ENCODE measurements at regions not wholly inside any gene's neighbourhood (a gene's known extent, or its start where the extent isn't known, plus 50 kb on each side); places are given as distances from the start of the nearest gene placed in this dataset.

- Histone ChIP-seq H2BK5ac (ENCODE audit: low read depth, low read length, poor library complexity, severe bottlenecking) (no peak overlapping the region), H3K9ac (ENCODE audit: low read depth, low read length) (no peak overlapping the region), H3K27ac (ENCODE audit: insufficient read depth, low read length) (no peak overlapping the region), H4K8ac (ENCODE audit: low read depth in 2 of 2, low read length in 2 of 2) (no peak overlapping the region), H3K14ac (replicated peaks; ENCODE audit: low read depth, low read length) (no peak overlapping the region), H2AK9ac (replicated peaks; ENCODE audit: low read depth, low read length, poor library complexity) (no peak overlapping the region), H3K18ac (ENCODE audit: low read depth, low read length) (no peak overlapping the region), H3K9me3 (ENCODE audit: control insufficient read depth, insufficient read depth, low read length) (no peaks in the 10 kb centered on the region), H3K4me3 (ENCODE audit: insufficient read depth, low read depth, low read length) (no peak overlapping the region), H3K79me1 (ENCODE audit: low read depth in 1 of 2, low read length in 2 of 2) (no peaks in the 10 kb centered on the region), H4K20me1 (ENCODE audit: insufficient read depth, low read length) (no peaks in the 10 kb centered on the region), H3K4me1 (ENCODE audit: control insufficient read depth, insufficient read depth, low read length) (no peaks in the 10 kb centered on the region), H3K36me3 (ENCODE audit: control insufficient read depth, insufficient read depth, low read length) (no peaks in the 10 kb centered on the region), H3K23ac (ENCODE audit: low read depth, low read length) (no peak overlapping the region), H3K27me3 (ENCODE audit: control insufficient read depth, insufficient read depth, low read length) (no peaks in the 10 kb centered on the region; the same call in 1 of the 2 replicates), H2BK20ac (ENCODE audit: low read depth, low read length) (no peak overlapping the region), H3K4ac (ENCODE audit: low read depth, low read length) (no peak overlapping the region), H3K4me2 (ENCODE audit: low read depth, low read length) (no peak overlapping the region), H4K5ac (ENCODE audit: low read depth, low read length) (no peak overlapping the region), H2AFZ (replicated peaks; ENCODE audit: low read length, poor library complexity) (no peak overlapping the region), H2AK5ac (ENCODE audit: low read depth, low read length) (no peak overlapping the region), H2BK15ac (ENCODE audit: low read depth, low read length) (no peak overlapping the region), H3K9me1 (ENCODE audit: insufficient read depth, low read length) (no peaks in the 10 kb centered on the region), H4K91ac (ENCODE audit: insufficient read depth, low read depth, low read length) (no peak overlapping the region), H3K56ac (ENCODE audit: extremely low read depth, insufficient read depth, low read length) (no peak overlapping the region), H2BK120ac (ENCODE audit: low read depth, low read length) (no peak overlapping the region)
- dilution Hi-C loops (cut with HindIII; ENCODE audit: low sequenced_read_pairs, unreplicated experiment), result no loop called here
- ChIA-PET POLR2A (ENCODE audit: unreplicated experiment) (no interaction called here), CTCF (no interaction called here)
- no peak for ATAC-seq (ENCODE audit: low read depth)
- TF ChIP-seq NFE2L2 (IDR thresholded peaks at IDR 0.05; ENCODE audit: low read depth, low read length), result no peak
- TF ChIP-seq MAZ (IDR thresholded peaks at IDR 0.05; ENCODE audit: borderline replicate concordance, low read depth, low read length), result no peak
- TF ChIP-seq FOS (IDR thresholded peaks at IDR 0.05; ENCODE audit: low read depth, low read length), result no peak
- TF ChIP-seq CEBPB (IDR thresholded peaks at IDR 0.05; ENCODE audit: low read depth, low read length), result no peak
- no peak for TF ChIP-seq ELK1 (IDR thresholded peaks at IDR 0.05; ENCODE audit: borderline replicate concordance, low read depth, low read length)
- no peak for TF ChIP-seq RCOR1 (IDR thresholded peaks at IDR 0.05; ENCODE audit: insufficient replicate concordance, low read length)
- no peak for TF ChIP-seq RAD21 (IDR thresholded peaks at IDR 0.05; ENCODE audit: low read length)
- TF ChIP-seq CTCF (conservative IDR thresholded peaks at IDR 0.05; ENCODE audit: low read depth, low read length), result no peak
- no peak for TF ChIP-seq POLR2A (IDR thresholded peaks at IDR 0.05; ENCODE audit: low read depth, low read length)
- TF ChIP-seq MXI1 (IDR thresholded peaks at IDR 0.05; ENCODE audit: borderline replicate concordance, low read depth, low read length), result no peak
- no peak for TF ChIP-seq USF2 (IDR thresholded peaks at IDR 0.05; ENCODE audit: low read depth, low read length)
- no peak for TF ChIP-seq SMC3 (IDR thresholded peaks at IDR 0.05; ENCODE audit: low read depth, low read length)
- no peak for TF ChIP-seq MAFK (IDR thresholded peaks at IDR 0.05; ENCODE audit: low read depth, low read length)
- TF ChIP-seq BHLHE40 (IDR thresholded peaks at IDR 0.05; ENCODE audit: low read depth, low read length), result no peak
- no peak for DNase-seq
- 67% methylated on average over 1 of the region's 2 CpGs; no CpG with 5 or more reads in 1 of the 2 experiments for WGBS, 2 experiments (ENCODE audit: extremely low coverage in 2 of 2, insufficient read length in 1 of 2)
- in situ Hi-C loops (cut with MboI; ENCODE audit: low sequenced_read_pairs), result no loop called here
- BruUV-seq (replicated peaks), result no TSS peak
- intact Hi-C loops (cut with micrococcal nuclease), result loop anchor here (10.0 kb wide), 1 partner anchor 518 kb away; no protein-coding TSS in a partner anchor
These were observed 301.7 kb downstream of the TTLL7 start for GRCh38 chr1:83697220-83697619.
